ENCODE measurements at regions not wholly inside any gene's neighbourhood (a gene's known extent, or its start where the extent isn't known, plus 50 kb on each side); places are given as distances from the start of the nearest gene placed in this dataset.

DNA sequence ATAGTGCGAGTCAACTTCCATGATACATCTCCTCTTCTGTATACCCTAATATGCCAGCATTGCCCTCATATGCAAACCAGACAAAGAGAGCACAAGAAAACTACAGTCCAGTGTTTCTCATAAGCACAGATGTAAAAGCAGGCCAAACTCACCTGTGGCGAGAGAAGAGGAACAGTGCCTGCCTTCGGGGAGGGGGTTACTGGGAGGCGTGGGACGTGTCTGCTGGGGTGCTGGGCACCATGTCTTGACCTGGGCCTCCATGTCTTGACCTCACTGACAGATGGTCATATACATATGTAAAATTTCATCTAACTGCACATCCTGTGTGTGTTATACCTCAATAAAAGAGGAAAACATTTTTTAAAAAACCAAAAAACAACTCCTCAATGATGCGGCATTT is 159.3 kb upstream of the PPP1R26 start:
- DNase-seq (ENCODE audit: low read depth), result no peak

DNA sequence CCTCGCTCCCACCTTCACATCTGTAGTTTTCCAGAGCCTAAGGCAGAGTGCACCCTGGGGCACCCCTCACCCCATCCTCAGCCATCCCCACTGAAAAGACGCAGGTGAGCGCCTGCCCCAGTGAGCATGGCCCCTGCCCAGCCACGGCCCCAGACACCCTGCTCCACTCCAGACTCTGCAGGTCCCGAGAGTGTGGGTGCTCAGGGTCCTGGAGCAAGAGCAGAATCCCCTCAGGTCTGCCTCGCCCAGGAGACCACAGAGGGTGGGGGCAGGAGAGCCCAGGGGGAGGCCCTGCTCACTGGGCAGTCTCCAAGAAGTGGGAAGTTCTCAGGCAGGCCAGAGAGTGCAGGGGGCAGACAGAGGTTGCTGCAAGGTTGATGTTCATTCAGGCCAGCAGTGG is 158.6 kb upstream of the PPP1R26 start:
- no peak for DNase-seq (ENCODE audit: low read depth)

DNA sequence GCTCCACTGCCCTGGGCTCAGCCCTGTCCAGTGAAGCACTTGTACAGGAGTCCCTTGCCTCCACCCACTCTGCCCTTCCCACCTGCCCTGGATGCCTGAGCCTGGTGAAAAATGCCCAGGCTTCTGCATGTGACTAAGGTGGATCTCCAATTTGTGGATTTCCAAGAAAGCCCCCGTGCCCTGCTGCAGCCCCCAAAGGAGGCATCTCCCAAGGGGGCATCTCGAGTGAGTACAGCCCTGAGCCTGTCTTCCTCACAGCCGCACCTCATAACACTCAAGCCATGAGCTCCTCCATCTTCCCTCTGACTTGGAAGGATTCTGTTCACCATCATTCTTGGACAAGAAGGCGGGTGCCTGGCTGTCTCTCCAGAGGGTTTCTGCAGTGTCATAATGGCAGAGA is 158.0 kb upstream of the PPP1R26 start:
- no peak for DNase-seq (ENCODE audit: low read depth)

DNA sequence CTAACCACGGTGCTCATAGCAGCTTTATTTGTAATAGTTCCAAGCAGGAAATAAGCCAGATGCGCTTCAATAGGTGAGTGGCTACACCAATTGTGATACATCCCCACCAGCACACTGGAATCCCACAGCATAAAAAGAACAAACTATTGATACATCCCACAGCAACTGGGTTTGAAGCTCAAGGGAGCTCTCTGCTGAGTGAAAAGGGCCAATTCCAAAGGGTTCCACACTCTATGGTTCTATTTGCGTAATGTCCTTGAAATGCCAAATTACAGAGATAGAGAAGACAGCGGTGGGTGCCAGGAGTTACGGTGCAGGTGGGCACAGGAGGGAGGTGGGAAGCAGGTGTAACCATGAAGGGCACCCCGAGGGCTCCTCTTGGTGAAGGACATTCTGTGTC is 155.3 kb upstream of the PPP1R26 start:
- DNase-seq (ENCODE audit: low read depth), result no peak

DNA sequence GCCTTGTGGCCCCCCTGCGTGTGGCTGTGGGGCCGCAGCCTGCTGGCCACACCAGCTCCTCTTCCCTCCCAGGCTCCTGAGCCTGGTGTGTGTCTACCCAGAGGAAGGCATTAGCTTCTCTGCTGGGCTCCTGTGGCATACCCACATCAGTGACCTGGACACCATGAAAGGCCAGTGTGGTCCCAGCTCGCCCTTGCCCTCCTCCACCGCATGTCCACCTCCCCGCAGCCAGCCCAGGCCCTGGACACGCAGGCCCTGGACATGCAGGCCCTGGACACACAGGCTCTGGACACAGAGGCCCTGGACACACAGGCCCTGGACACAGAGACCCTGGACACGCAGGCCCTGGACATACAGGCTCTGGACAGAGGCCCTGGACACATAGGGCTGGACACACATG is 153.4 kb upstream of the PPP1R26 start:
- no peak for DNase-seq (ENCODE audit: low read depth)

DNA sequence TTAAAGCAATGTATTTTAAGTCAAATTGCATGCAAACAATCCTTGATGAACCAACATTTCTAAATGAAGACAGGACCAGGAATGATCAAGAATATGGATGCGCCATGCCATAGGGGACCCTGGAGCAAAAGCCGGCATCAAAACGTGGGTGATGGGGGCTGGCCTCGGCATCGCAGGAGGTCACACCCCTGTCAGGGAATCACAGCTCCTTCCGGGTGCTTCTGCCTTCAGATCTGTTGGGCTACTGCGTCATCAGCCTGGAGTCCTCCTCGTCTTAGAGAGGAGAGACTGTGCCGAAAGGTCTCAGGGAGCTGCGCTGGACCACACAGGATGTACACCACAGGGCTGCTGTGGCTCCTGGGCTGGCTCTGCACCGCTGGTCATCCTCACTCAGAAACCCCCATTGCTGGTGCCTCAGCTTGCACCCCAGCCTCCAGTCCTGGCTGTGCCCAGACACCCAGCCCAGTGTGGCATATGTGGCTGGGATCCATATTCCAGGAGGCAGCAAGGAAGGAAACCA is 152.9 kb upstream of the PPP1R26 start:
- DNase-seq (ENCODE audit: low read depth), result no peak

DNA sequence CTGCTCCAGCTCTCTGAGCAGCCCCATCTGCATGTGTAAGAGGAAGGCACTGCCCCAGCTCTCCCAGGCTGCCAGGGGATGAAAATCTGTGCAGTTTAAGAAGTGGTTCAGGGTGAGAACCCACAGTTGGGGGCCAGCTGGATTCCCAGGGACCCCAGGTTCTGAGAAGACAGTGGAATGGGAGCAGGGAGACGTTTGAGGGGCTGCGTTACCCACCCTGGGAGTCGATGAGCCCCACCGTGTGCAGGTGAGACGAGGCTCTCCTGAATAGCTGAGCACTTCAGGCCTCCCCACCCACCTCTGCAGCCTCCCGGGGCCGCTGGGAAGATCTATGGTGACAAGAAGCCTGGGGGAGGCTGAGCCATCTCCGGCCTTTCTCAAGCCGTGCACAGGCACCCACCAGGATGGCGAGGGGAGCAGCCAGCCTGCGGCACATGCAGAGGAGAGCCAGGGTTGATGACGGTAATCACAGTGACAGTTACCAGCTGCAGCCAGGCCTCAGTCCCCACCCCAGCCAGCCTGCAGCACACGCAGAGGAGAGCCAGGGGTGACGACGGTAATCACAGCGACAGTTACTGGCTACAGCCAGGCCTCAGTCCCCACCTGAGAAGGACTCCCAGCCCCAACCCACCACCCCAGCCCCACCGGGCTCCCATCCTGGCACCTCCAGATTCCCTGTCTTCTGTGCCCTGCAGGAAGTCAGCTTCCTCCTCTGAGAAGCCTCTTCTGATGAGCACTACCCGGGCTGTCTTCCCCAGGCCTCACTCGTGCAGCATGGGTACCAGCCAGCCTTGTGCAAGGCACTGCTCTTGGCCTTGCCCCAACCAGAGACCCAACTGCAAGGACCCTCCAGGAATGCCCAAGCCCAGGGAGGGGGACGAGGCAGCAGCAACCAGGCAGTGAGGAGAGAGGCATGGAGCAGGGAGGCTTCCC is 150.8 kb upstream of the PPP1R26 start:
- no peak for DNase-seq (ENCODE audit: low read depth)

DNA sequence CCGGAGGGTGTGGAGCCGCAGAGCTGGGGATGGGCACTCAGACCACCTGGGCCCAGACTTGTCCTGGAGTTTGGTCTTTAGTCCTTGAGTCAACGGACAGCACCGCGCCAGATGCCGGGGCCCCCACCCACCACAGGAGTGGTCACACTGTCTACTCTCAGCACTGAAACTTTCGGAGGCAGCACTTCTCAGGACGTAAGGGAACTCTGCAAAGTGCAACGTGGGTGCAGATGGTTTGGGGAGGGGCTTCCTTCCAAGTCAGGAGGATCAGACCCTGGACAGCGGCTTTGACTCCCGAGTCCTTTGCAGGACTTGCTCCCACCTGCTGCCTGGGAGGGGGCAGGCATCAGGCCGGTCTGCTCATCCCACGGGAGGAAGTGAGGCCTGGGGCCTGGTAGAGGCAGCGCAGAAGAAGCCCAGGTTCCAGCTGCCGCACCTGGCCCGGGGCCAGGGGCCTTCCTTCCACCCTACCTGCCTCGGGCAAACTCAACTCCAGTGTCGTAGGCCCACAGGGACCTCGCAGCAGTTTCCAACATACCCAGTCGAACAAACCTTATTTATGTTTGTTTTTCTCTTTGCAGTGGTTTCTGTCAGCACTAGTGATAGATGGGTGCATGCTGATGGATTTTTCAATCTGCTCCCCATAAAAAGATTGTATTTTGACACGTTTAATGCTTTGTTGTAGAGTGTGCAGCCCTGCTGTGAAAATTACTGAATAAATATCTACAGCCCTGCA is 149.8 kb upstream of the PPP1R26 start:
- no peak for DNase-seq (ENCODE audit: low read depth)

DNA sequence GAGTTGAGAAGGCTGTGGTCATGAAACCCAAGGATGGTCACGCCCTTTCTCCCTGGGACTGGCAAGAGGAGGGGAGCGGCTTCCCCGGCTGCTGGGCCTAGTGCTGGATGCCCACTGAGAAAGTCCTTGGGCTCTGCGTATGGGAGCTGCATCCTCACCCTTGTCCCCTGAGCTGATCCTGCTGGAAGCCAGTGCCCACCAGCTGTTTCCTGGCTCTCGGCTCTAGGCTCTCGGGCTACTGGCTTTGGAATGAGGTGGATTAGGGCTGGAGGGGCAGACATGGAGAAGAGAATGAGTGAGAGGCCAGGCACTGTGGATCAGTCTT is 149.3 kb upstream of the PPP1R26 start:
- no peak for DNase-seq (ENCODE audit: low read depth)

DNA sequence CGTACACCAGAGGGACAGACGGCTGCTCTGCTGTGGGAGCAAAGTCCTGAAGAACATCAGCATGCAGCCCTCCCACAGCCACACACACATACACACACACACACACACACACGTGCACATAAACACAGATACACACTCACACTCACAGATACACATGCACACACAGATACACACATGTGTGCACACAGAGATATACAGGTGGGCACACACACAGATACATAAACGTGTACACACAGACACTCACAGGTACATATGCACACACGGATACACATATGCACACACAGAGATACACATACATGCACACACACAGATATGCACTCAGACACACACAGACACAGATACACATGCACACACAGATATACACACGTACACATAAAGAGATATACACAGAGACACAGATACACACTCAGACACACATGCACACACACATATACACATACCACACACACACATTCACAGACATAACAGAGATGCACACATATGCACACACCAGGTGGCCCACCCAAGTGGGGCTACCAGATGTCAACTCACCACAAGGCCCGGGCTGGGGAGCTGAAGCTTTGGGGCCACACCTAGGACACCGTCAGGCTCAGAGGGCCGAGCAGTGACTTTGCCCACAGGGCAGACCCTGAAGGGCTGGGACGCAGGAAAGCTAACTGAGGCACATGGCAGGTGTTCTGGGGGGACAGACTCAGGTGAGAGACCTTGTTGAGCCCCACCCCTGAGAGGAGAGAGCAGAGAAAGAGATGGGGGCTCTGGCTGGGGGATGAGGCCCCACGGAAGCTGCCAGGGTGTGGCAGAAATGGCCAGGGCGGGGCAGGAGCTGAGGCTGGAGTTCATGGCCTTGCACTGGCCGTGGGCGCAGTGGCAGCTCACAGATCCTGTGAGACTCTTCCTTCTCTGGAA is 148.6 kb upstream of the PPP1R26 start:
- DNase-seq (ENCODE audit: low read depth), result no peak

DNA sequence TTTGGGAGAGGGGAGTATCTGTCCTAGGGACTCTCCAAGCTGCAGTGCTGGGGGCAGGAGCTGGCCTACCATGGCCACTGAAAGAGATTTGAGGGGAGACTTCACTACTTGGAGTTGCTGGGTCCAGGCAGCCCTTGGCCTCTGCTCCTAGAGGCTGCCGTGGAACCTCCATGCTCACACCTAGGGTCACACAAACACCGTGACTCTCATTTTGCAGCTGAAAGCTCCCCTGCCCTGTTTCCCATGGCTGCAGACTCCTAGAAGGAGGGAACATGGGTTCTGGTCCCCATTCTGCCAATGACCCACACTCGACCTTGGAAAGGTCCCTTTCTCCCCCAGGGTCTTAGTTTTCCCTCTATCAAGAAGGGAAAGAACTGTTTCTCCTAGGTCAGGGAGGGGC is 147.1 kb upstream of the PPP1R26 start:
- DNase-seq (ENCODE audit: low read depth), result no peak

DNA sequence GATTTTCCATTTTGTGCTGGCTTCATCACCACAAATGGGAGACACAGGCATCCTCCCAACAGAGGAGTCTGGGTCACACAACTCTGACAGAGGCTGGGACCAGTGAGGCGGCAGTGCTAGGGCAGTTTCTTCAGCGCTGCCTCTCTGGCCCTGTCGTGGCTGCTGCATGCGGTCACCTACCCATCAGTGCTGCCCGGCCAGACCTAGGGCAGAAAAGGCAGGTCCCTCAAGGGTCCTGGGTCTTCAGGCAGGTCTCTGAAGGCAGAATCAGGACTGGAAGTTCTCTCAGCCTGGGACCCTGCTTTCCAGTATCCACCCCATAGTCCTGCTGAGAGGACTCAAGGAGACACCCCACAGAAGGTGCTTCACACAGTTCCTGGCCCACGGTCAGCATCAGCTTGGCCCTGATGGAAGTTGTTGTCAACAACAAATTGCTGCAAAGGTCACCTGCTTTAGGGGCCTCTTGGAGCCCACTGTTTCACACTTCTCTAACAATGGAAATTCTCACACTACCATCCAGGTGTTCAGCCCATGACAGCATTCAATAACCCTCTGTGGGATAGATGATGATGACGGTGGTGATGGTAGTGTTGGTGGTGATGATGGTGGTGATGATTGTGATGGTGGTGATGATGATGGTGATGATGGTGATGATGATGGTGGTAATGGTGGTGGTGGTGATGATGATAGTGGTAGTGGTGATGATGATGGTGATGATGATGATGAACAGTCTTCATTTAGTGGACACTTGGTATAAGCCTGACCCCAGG is 146.4 kb upstream of the PPP1R26 start:
- DNase-seq (ENCODE audit: low read depth), result no peak

DNA sequence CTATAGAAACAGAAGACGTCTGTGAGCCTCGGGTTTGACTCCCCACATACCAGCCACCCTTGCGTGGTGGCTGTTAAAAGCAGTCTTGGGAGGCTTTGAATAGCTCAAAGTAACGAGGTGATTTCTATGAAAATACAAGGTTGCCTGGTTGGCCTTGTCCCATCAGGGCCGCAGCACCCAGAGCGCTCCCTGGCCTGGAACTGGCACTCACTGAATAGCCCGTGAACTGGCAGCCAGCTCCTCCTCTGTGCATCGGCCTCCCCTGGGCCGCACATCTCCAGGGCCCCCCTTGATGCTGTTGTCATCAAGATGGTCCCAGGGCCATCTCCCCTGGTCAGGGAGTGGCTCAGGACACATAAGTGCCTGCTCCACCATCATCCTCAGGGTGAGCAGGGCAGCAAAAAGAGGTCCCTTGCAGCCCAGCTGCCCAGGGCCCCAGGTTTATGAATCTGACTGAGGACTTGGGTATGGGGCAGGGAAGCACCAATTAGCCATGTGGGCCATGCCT is 144.6 kb upstream of the PPP1R26 start:
- no peak for DNase-seq (ENCODE audit: low read depth)

DNA sequence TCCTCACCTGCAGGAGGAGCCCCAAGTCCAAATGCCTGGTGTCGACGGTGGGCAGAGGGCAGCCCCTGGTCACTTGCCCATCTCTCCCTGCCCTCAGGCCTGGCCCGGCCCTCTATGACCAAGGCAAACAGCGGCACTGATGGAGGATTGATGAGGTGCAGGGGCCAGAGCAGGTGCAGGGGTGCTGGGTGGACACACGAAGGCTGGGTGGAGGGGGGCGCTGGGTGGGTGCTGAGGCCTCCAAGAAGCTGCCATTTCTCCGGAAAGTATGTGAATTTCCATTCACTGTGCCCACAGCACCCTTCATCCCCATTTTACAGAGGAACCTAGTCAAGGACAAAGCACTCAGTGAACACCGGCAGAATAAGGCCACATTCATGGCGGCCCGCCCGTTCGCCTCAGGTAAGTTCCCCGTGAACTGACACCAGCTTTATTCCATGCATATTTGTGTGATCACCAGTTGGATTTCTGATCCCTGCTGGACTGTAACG is 143.8 kb upstream of the PPP1R26 start:
- DNase-seq (ENCODE audit: low read depth), result no peak

DNA sequence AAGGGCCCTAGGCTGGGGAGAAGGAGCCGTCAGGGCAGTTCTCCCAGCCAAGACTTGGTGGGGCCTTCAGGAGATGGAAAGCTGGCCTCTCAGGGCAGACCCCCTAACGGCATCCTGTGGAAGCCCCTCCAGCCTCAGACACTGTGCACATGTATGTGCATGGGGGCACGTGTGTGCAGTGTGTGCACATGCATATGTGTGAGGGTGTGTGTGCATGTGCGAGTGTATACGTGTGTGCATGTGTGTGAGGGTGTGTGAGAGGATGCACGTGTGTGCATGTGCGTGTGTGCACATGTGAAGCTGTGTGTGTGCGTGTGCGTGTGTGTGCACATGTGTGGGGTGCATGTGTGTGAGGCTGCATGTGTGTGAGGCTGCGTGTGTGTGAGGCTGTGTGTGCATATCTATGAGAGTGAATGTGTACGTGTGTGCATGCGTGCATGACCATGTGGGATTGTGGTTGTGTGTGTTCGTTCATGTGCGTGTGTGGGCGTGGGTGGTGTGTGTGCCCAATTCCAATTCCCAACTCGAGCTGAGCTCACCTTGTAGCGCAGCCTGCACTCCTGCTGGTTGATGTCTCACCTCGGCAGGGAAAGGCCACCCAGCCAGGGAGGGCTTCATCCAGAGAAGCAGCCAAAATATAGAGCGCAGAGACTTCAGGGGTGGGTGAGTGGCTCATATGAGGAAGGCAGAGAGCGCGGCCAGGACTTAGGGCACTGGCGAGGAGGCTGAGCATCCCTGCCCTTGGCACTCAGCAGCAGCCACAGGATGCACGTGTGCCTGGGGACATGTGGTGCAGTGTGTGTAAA is 142.7 kb upstream of the PPP1R26 start:
- no peak for DNase-seq (ENCODE audit: low read depth)

DNA sequence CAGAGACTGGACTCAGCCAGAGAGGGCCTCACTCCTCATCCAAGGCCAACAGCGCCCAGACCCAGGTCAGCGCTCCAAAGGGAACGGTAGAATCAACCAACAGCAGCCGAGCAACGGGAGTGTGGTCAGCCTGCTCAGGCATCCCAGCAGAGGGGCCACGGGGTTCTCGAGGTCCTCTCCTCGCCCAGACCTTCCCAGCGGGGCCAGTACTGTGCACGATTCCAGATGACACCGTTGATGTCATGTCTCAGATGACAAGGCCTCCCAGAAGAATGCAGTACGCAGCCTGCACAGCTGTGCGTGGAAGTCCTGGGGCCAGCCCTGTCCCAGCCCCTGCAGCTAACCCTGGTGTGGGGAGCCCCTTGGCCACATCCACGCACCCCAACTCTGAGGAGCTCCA is 141.0 kb upstream of the PPP1R26 start:
- no peak for DNase-seq (ENCODE audit: low read depth)

DNA sequence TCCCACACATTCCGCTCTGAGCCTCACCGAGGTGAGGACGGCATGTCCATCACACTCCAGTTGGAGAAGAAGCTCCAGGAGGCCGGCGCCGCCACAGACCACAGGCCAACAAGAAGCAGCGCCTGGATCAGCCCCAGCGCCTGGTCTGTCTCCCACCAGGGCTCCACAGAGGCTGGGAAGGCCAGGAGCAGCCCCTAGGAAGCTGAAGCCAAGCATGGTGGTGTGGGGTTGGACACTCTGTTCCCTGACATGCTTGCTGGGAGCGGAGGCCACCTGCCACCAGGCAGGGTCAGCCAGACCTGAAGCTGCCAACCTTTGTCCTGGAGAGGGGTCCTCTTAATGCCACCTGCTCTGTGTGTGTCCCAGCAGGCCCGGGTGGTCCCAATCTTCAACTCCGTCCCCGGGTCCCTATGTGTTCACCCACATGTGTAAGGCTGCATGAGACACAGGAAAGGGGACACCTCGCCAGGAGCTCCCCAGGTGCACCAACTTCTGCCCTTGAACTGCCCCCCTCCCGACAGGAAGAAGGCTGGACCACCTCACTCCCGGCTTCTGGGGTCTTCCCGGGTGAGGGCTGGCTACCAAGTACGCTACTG is 140.1 kb upstream of the PPP1R26 start:
- no peak for DNase-seq (ENCODE audit: low read depth)

DNA sequence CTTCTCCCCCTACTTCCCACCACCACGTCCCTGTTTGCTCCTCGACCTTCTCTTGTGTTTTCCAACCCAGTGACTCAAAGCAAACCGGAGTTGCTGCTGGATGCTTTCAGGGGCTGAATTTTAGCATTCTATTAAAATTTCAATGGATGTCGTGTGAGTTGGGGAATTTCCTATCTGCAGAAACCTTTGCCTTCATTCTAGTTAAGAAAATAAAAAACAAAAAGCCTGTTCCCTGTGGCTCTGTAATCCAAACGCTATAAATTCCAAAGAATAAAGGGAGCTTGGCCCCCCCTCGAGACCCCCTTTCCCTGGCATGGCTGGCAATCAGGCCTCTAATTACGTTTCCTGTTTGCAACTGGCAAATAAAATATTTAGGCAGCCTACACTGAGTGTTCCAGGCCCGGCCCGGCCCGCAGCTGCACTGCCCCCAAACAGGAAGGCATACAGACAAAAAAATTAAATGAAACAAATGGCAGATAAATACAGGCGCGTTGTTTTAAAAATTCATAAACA is 139.4 kb upstream of the PPP1R26 start:
- DNase-seq (ENCODE audit: low read depth), result no peak

DNA sequence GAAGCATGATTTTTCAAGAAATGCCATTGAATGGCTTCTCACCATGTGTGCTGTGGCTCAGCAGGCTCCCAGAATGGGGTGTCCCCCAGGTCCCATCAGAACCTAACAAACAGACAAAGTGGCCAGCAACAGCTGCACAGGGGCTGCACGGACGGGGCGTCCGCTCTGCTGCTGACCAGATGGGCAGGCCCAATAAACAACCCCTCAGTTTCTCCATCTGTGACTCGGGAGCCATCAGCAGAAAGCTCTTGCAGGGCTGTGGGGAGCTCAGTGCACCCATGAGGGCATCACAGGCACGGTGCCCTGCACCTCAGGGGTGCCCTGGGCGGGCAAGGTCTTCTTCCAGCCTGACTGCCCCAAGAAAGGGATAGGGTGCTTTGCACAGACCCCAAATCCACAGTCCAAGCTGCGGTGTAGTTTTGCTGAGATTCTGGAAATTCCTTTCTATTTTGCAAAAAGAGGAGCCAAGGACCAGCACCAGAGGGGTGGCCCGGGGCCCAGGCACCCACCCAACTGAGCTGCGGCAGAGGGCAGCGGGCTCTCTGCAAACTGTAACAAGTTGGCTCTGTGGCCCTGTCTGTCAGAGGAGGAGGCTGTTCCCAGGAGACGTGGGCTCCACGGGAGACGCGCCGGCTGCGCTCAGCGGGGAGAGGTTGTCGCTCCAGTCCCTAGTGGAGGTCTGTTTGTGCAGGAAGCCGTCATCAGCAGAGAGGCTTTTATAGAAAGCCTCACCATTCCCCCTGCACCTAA is 138.7 kb upstream of the PPP1R26 start:
- no peak for DNase-seq (ENCODE audit: low read depth)

Data from HS-5 (cell line).